ENCODE measurements at regions not wholly inside any gene's neighbourhood (a gene's known extent, or its start where the extent isn't known, plus 50 kb on each side); places are given as distances from the start of the nearest gene placed in this dataset.

GRCh38 chr6:82062219-82062618 lies 185.3 kb downstream of the IBTK start:
- no peak for FAIRE-seq
- no TSS peak for BruUV-seq (replicated peaks)
- no peaks in the 10 kb centered on the region for H3K9me1 ChIP-seq (replicated peaks; ENCODE audit: control insufficient read depth, extremely low read depth, insufficient read depth, low read length)
- H2AFZ ChIP-seq (ENCODE audit: low read depth, low read length), result no peak overlapping the region
- ChIA-PET CTCF (no interaction called here), POLR2A (no interaction called here)
- intact Hi-C loops (cut with micrococcal nuclease) (no loop called here), dilution Hi-C loops (cut with MboI; ENCODE audit: extremely low pct_ligation_motif_present, low sequenced_read_pairs) (no loop called here)
- no peak overlapping the region for H3K4me3 ChIP-seq (replicated peaks in 1 of 3; ENCODE audit: insufficient read depth in 1 of 3, low read depth in 1 of 3, low read length in 3 of 3)
- H3K36me3 ChIP-seq (ENCODE audit: control insufficient read depth in 2 of 2, extremely low read depth in 1 of 2, insufficient read depth in 2 of 2, low read length in 2 of 2), result no peaks in the 10 kb centered on the region
- H4K20me1 ChIP-seq (replicated peaks; ENCODE audit: control insufficient read depth, extremely low read depth, insufficient read depth, low read length), result no peaks in the 10 kb centered on the region
- no peak for DNase-seq (ENCODE audit: low read depth, low spot score)
- no peaks in the 10 kb centered on the region for H3K79me2 ChIP-seq (ENCODE audit: control insufficient read depth, insufficient read depth, low read length)
- no peaks in the 10 kb centered on the region for H3K27me3 ChIP-seq (ENCODE audit: control insufficient read depth in 2 of 2, insufficient read depth in 2 of 2, low read length in 2 of 2)
- no peaks in the 10 kb centered on the region for H3K9me3 ChIP-seq (replicated peaks; ENCODE audit: control insufficient read depth, insufficient read depth, low read length)
- H3K27ac ChIP-seq (ENCODE audit: insufficient read depth, low read depth, low read length), result no peak overlapping the region
- H3K4me2 ChIP-seq (ENCODE audit: insufficient read depth, low read length), result no peak overlapping the region
- TF ChIP-seq POLR2AphosphoS5 (IDR thresholded peaks at IDR 0.05; ENCODE audit: insufficient read depth, low read depth, low read length) (no peak), CTCF (IDR thresholded peaks at IDR 0.05; ENCODE audit: extremely low read depth in 1 of 2, insufficient read depth in 1 of 2, low read depth in 1 of 2, low read length in 2 of 2) (no peak), EZH2 (IDR thresholded peaks at IDR 0.05; ENCODE audit: borderline replicate concordance, low read depth, low read length, severe bottlenecking) (no peak), MYC (IDR thresholded peaks at IDR 0.05; ENCODE audit: low read depth, low read length) (no peak), GATA2 (IDR thresholded peaks at IDR 0.05; ENCODE audit: insufficient read depth, insufficient read length, low read depth, low read length) (no peak), MAX (IDR thresholded peaks at IDR 0.05; ENCODE audit: insufficient read depth, insufficient read length) (no peak), JUN (IDR thresholded peaks at IDR 0.05; ENCODE audit: borderline replicate concordance, insufficient read depth, insufficient read length, low read depth) (no peak), POLR2A (IDR thresholded peaks at IDR 0.05; ENCODE audit: low read depth, low read length) (no peak)
- H3K9ac ChIP-seq (replicated peaks; ENCODE audit: extremely low read depth, insufficient read depth, low read length), result no peak overlapping the region
- H3K4me1 ChIP-seq (ENCODE audit: control insufficient read depth, extremely low read depth, insufficient read depth, low read length), result peaks cover 3% of the 10 kb centered on the region

Measured in endothelial cell of umbilical vein (primary cell).